HepG2 (cell line): ENCODE measurements at regions not wholly inside any gene's neighbourhood (a gene's known extent, or its start where the extent isn't known, plus 50 kb on each side); places are given as distances from the start of the nearest gene placed in this dataset.

Source experiments
- ATAC-seq: fragments of 200-7000 bp; cut with Tn5 transposase; 3 replicates; pipeline ENCODE4 v1.9.1; 2020; ENCODE audit warnings: mild to moderate bottlenecking, moderate library complexity
- BruUV-seq: library from RNA; stranded (reverse); fragments of 400-500 nt; replicated peaks from 2 replicates; lab custom pipeline; 2021; lab: Mats Ljungman, UMichigan
- CTCF ChIA-PET: fragments of 300-600 bp; formaldehyde crosslinking; extraction: SDS; loops from one replicate; lab custom pipeline; 2021; ENCODE audit warnings: low total read pairs, inconsistent platforms, low intra/inter-chr PET ratio; lab: Yijun Ruan, JAX
- POLR2A ChIA-PET: fragments of 350-600 bp; sonication (Branson Sonifier 250); formaldehyde crosslinking; loops from one replicate; lab custom pipeline; 2020; ENCODE audit warnings: antibody characterized with exemption, inconsistent platforms; lab: Yijun Ruan, JAX
- DNase-seq: peaks from one replicate; pipeline ENCODE4 v3.0.0-alpha.2; 2015; ENCODE audit warnings: low spot score
- FAIRE-seq: peaks from 3 replicates; lab custom pipeline; 2011; peaks lifted over from hg19 to GRCh38; lab: Jason Lieb, UNC
- H2AFZ ChIP-seq: one replicate; pipeline ENCODE4 v1.6.1; 2011; ENCODE audit warnings: low read length, inconsistent platforms
- H3K27ac ChIP-seq: fragments of 300-600 bp; 3 replicates; pipeline ENCODE4 v1.8.0; 2011; ENCODE audit warnings: mixed run types, mild to moderate bottlenecking, mixed read lengths, low read length, inconsistent platforms; ENCODE audit not compliant: insufficient read depth; ENCODE audit errors: extremely low read length
- H3K27me3 ChIP-seq, 2 experiments: fragments of 200-600 bp in 1 of 2; 2 replicates in 1 of 2; 3 replicates in 1 of 2; pipeline versions ENCODE4 v1.6.0 to v1.8.0; 2011; ENCODE audit warnings: low read length in 2 of 2, mild to moderate bottlenecking in 2 of 2, moderate library complexity in 2 of 2, inconsistent platforms in 1 of 2; ENCODE audit not compliant: insufficient read depth in 2 of 2, control insufficient read depth in 1 of 2
- H3K36me3 ChIP-seq, 2 experiments: fragments of 200-600 bp in 1 of 2; replicated peaks in 1 of 2; 2 replicates in 1 of 2; 3 replicates in 1 of 2; pipeline versions ENCODE4 v1.5.1 to v1.8.0; 2011; ENCODE audit warnings: low read length in 2 of 2, inconsistent platforms in 1 of 2; ENCODE audit not compliant: insufficient read depth in 2 of 2, control insufficient read depth in 1 of 2
- H3K4me1 ChIP-seq: 2 replicates; pipeline ENCODE4 v1.5.1; 2012; ENCODE audit warnings: low read length, inconsistent platforms; ENCODE audit not compliant: insufficient read depth
- H3K4me2 ChIP-seq: 2 replicates; pipeline ENCODE4 v1.6.0; 2011; ENCODE audit warnings: low read depth, low read length, inconsistent platforms
- H3K4me3 ChIP-seq, 3 experiments: fragments of 200-600 bp in 1 of 3; sonication (generic), shearing (Covaris generic) in 1 of 3; replicated peaks in 1 of 3; 2 replicates each; pipeline ENCODE4 v1.5.1; 2011 to 2016; ENCODE audit warnings: low read length in 3 of 3, inconsistent platforms in 2 of 3, low read depth in 2 of 3, mild to moderate bottlenecking in 2 of 3, control low read depth in 1 of 3, mixed read lengths in 1 of 3; ENCODE audit not compliant: insufficient read depth in 1 of 3
- H3K79me2 ChIP-seq: one replicate; pipeline ENCODE4 v1.6.1; 2011; ENCODE audit warnings: low read length, inconsistent platforms; ENCODE audit not compliant: insufficient read depth
- H3K9ac ChIP-seq: 2 replicates; pipeline ENCODE4 v1.6.0; 2011; ENCODE audit warnings: mild to moderate bottlenecking, low read depth, low read length, inconsistent platforms; ENCODE audit not compliant: insufficient read depth
- H3K9me3 ChIP-seq: 2 replicates; pipeline ENCODE4 v1.5.1; 2012; ENCODE audit warnings: mild to moderate bottlenecking, low read length
- H4K20me1 ChIP-seq: 2 replicates; pipeline ENCODE4 v1.6.0; 2011; ENCODE audit warnings: inconsistent platforms, mild to moderate bottlenecking, low read length, moderate library complexity; ENCODE audit not compliant: insufficient read depth
- KDM4B ChIP-seq: sonication (generic); formaldehyde crosslinking; IDR thresholded peaks from 2 replicates; pipeline ENCODE4 v1.4.0; 2020; ENCODE audit warnings: missing genetic modification reagents
- MAFG ChIP-seq: sonication (generic); formaldehyde crosslinking; IDR thresholded peaks from 2 replicates; pipeline ENCODE4 v1.5.1; 2020; ENCODE audit warnings: mild to moderate bottlenecking, missing genetic modification reagents
- NCOA2 ChIP-seq: sonication (generic); formaldehyde crosslinking; IDR thresholded peaks from 2 replicates; pipeline ENCODE4 v1.8.0; 2022; ENCODE audit warnings: inconsistent platforms
- NFATC3 ChIP-seq: sonication (generic); formaldehyde crosslinking; IDR thresholded peaks from 2 replicates; pipeline ENCODE4 v1.5.1; 2020; ENCODE audit warnings: mild to moderate bottlenecking, missing genetic modification reagents
- RBM22 ChIP-seq: fragments of 200-400 bp; formaldehyde crosslinking; optimal IDR thresholded peaks from 2 replicates; pipeline ENCODE3; 2017; ENCODE audit warnings: mild to moderate bottlenecking, low read length, moderate library complexity
- SALL2 ChIP-seq: sonication (generic); formaldehyde crosslinking; IDR thresholded peaks from 2 replicates; pipeline ENCODE4 v1.8.1; 2023; ENCODE audit warnings: mild to moderate bottlenecking, missing genetic modification reagents, inconsistent platforms
- U2AF1 ChIP-seq: fragments of 200-400 bp; formaldehyde crosslinking; optimal IDR thresholded peaks from 2 replicates; pipeline ENCODE3; 2017; ENCODE audit warnings: mild to moderate bottlenecking, low read depth, low read length
- ZNF12 ChIP-seq: sonication (generic); formaldehyde crosslinking; IDR thresholded peaks from 2 replicates; pipeline ENCODE4 v1.5.0; 2020; ENCODE audit warnings: missing genetic modification reagents
- ZNF33B ChIP-seq: sonication (generic); formaldehyde crosslinking; IDR thresholded peaks from 2 replicates; pipeline ENCODE4 v1.5.1; 2020; ENCODE audit warnings: mild to moderate bottlenecking, missing genetic modification reagents
- ZNF431 ChIP-seq: sonication (generic); formaldehyde crosslinking; IDR thresholded peaks from 2 replicates; pipeline ENCODE4 v1.9.0; 2022; ENCODE audit warnings: missing genetic modification reagents, low read depth, mild to moderate bottlenecking, borderline replicate concordance
- ZNF550 ChIP-seq: sonication (generic); formaldehyde crosslinking; IDR thresholded peaks from 2 replicates; pipeline ENCODE4 v1.4.0; 2020; ENCODE audit warnings: mild to moderate bottlenecking, missing genetic modification reagents, borderline replicate concordance
- ZNF557 ChIP-seq: sonication (generic); formaldehyde crosslinking; IDR thresholded peaks from 2 replicates; pipeline ENCODE4 v1.4.0; 2020; ENCODE audit warnings: missing genetic modification reagents
- ZNF598 ChIP-seq: sonication (generic); formaldehyde crosslinking; IDR thresholded peaks from 2 replicates; pipeline ENCODE4 v1.5.1; 2020; ENCODE audit warnings: mild to moderate bottlenecking, missing genetic modification reagents, borderline replicate concordance
- ZNF709 ChIP-seq: sonication (generic); formaldehyde crosslinking; IDR thresholded peaks from 2 replicates; pipeline ENCODE4 v1.5.0; 2020; ENCODE audit warnings: mild to moderate bottlenecking, missing genetic modification reagents
- ZNF878 ChIP-seq: sonication (generic); formaldehyde crosslinking; IDR thresholded peaks from 2 replicates; pipeline ENCODE4 v1.8.1; 2023; ENCODE audit warnings: mild to moderate bottlenecking, missing genetic modification reagents, moderate library complexity
- WGBS: methylation state at CpG from one replicate; pipeline ENCODE4 v1.1.6; 2017; ENCODE audit warnings: low lambda C conversion rate; 5-methylcytosine and 5-hydroxymethylcytosine counted together
- in situ Hi-C: cut with HindIII; loops from 2 replicates; pipeline ENCODE4 v1.10.0; 2017; ENCODE audit warnings: low pct_unique_long_range_greater_than_20kb; ENCODE audit not compliant: extremely low pct_ligation_motif_present
- intact Hi-C: fragments of 100-400 bp; cut with micrococcal nuclease; formaldehyde crosslinking; loops from one replicate; pipeline ENCODE4 v1.10.0; 2022; ENCODE audit not compliant: unreplicated experiment
- TF ChIP-seq, protein P1 (sequence below): sonication (generic); formaldehyde crosslinking; IDR thresholded peaks from 2 replicates; pipeline ENCODE4; 2020; ENCODE audit warnings: missing genetic modification reagents, mild to moderate bottlenecking, borderline replicate concordance
- TF ChIP-seq, protein P2 (sequence below): sonication (generic); formaldehyde crosslinking; IDR thresholded peaks from 2 replicates; pipeline ENCODE4 v1.9.0; 2022; ENCODE audit warnings: low read depth, missing genetic modification reagents

DNA sequence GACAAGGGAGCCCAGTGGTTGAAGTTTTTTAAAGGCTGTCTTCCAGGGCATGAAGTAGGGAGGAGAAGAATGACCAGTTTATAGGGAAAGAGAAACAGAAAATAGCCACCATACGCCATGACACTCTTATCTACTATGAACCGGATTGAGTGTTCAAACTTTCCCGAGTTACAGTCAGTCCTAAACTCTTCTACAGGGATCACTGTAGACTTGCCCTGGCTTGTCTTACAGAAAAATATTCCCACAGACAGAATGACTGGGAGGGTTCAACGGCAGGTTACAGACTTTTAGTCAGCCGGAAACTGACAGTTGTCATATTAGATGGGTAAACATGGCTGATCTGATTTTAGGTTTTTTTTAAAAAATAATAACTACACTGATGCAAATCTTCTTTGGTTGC lies 662.5 kb upstream of the SOX9 start:
- FAIRE-seq (no peak), ATAC-seq (no peak), DNase-seq (no peak)
- WGBS, result 63% methylated on average over 5 of the region's 5 CpGs
- no TSS peak for BruUV-seq
- H3K79me2 ChIP-seq, result no peaks in the 10 kb centered on the region
- no peak overlapping the region for H3K27ac ChIP-seq
- H3K4me2 ChIP-seq, result no peak overlapping the region
- intact Hi-C loops, result no loop called here
- H3K4me3 ChIP-seq, result no peak overlapping the region
- no peak overlapping the region for H3K9ac ChIP-seq
- no peaks in the 10 kb centered on the region for H3K4me1 ChIP-seq
- CTCF ChIA-PET, result no interaction called here
- H4K20me1 ChIP-seq, result no peaks in the 10 kb centered on the region
- H3K36me3 ChIP-seq, result no peaks in the 10 kb centered on the region
- H3K27me3 ChIP-seq, result no peaks in the 10 kb centered on the region
- H3K9me3 ChIP-seq, result no peaks in the 10 kb centered on the region
- POLR2A ChIA-PET, result no interaction called here
- no peak overlapping the region for H2AFZ ChIP-seq
- in situ Hi-C loops, result loop anchor here (25.0 kb wide), 2 partner anchors 821 to 1079 kb away; no protein-coding TSS in a partner anchor
- TF ChIP-seq U2AF1 (no peak), NFATC3 (no peak), RBM22 (no peak), ZNF878 (no peak), ZNF550 (CRISPR knock-in tag) (no peak), ZNF12 (CRISPR knock-in tag) (no peak), ZNF709 (CRISPR knock-in tag) (no peak), ZNF33B (no peak), ZNF431 (no peak), KDM4B (CRISPR knock-in tag) (no peak), MAFG (no peak), ZNF557 (CRISPR knock-in tag) (no peak), ZNF598 (no peak), NCOA2 (CRISPR knock-in tag) (no peak), SALL2 (CRISPR knock-in tag) (no peak)
- TF ChIP-seq, protein P1, sequence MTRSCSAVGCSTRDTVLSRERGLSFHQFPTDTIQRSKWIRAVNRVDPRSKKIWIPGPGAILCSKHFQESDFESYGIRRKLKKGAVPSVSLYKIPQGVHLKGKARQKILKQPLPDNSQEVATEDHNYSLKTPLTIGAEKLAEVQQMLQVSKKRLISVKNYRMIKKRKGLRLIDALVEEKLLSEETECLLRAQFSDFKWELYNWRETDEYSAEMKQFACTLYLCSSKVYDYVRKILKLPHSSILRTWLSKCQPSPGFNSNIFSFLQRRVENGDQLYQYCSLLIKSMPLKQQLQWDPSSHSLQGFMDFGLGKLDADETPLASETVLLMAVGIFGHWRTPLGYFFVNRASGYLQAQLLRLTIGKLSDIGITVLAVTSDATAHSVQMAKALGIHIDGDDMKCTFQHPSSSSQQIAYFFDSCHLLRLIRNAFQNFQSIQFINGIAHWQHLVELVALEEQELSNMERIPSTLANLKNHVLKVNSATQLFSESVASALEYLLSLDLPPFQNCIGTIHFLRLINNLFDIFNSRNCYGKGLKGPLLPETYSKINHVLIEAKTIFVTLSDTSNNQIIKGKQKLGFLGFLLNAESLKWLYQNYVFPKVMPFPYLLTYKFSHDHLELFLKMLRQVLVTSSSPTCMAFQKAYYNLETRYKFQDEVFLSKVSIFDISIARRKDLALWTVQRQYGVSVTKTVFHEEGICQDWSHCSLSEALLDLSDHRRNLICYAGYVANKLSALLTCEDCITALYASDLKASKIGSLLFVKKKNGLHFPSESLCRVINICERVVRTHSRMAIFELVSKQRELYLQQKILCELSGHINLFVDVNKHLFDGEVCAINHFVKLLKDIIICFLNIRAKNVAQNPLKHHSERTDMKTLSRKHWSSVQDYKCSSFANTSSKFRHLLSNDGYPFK, result no peak
- TF ChIP-seq, protein P2, sequence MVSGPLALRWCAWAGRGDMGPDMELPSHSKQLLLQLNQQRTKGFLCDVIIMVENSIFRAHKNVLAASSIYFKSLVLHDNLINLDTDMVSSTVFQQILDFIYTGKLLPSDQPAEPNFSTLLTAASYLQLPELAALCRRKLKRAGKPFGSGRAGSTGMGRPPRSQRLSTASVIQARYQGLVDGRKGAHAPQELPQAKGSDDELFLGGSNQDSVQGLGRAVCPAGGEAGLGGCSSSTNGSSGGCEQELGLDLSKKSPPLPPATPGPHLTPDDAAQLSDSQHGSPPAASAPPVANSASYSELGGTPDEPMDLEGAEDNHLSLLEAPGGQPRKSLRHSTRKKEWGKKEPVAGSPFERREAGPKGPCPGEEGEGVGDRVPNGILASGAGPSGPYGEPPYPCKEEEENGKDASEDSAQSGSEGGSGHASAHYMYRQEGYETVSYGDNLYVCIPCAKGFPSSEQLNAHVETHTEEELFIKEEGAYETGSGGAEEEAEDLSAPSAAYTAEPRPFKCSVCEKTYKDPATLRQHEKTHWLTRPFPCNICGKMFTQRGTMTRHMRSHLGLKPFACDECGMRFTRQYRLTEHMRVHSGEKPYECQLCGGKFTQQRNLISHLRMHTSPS (CRISPR knock-in tag), result no peak
